ENCODE measurements at regions not wholly inside any gene's neighbourhood (a gene's known extent, or its start where the extent isn't known, plus 50 kb on each side); places are given as distances from the start of the nearest gene placed in this dataset.

DNA sequence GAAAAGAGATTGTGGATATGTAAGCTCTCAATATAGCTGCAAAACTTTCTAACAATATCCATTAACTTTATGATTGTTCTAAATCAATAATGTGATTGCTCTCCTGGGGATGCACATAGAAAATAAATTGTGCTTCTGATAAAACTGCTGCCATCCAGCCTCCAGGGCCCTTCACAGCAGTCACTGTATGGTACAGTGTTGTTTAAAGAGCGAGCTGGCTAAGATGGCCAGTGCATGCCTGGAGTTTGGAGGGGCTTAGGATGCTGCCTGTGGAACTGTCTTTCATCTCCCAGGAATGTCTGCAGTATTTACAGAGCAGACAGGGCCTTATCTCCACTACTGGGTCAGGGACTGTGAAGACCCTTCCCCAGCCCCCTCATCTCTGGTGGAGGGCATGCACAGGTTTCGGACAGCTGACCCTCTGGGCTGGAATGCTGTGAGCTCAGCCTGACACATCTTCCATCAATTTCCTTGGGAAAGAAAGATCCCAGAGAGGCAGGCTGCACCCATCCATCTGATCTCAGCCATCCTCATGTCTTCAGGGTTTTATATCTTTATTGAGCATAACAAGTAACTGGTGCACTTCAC is 137.0 kb downstream of the PLPP3 start:
- H3K36me3 Mint-ChIP-seq (ENCODE audit: low read depth), result no peaks in the 10 kb centered on the region
- H3K9me3 Mint-ChIP-seq, result no peaks in the 10 kb centered on the region
- no peaks in the 10 kb centered on the region for H3K27me3 Mint-ChIP-seq (ENCODE audit: low read depth)
- no peak for DNase-seq (ENCODE audit: low spot score)
- H3K4me3 Mint-ChIP-seq (ENCODE audit: low read depth), result no peak overlapping the region
- intact Hi-C loops (cut with micrococcal nuclease), result no loop called here
- no peak overlapping the region for H3K27ac Mint-ChIP-seq
- H3K4me1 Mint-ChIP-seq (ENCODE audit: low read depth), result no peaks in the 10 kb centered on the region

DNA sequence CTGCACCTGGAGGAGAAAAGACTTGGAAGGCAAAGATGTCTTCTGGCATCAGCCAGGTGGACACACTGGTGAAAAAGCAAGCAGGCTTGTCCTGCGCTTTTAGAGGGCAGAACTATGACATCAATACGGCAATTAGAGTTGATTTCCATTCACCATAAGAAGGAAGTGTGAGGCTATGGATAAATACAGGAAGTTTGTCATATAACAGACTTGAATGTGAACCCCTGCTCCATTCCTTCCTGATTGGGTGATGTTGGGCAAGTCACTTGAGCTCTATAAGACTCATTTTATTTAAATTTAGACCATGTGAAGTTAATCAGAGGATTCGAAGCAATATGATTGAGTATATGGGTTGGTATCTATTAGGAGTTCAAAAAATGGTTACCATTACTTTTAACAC is 137.8 kb downstream of the PLPP3 start:
- Mint-ChIP-seq H3K4me1 (ENCODE audit: low read depth) (no peaks in the 10 kb centered on the region), H3K27me3 (ENCODE audit: low read depth) (no peaks in the 10 kb centered on the region), H3K27ac (no peak overlapping the region), H3K9me3 (no peaks in the 10 kb centered on the region), H3K4me3 (ENCODE audit: low read depth) (no peak overlapping the region), H3K36me3 (ENCODE audit: low read depth) (no peaks in the 10 kb centered on the region)
- DNase-seq (ENCODE audit: low spot score), result no peak
- intact Hi-C loops (cut with micrococcal nuclease), result no loop called here

DNA sequence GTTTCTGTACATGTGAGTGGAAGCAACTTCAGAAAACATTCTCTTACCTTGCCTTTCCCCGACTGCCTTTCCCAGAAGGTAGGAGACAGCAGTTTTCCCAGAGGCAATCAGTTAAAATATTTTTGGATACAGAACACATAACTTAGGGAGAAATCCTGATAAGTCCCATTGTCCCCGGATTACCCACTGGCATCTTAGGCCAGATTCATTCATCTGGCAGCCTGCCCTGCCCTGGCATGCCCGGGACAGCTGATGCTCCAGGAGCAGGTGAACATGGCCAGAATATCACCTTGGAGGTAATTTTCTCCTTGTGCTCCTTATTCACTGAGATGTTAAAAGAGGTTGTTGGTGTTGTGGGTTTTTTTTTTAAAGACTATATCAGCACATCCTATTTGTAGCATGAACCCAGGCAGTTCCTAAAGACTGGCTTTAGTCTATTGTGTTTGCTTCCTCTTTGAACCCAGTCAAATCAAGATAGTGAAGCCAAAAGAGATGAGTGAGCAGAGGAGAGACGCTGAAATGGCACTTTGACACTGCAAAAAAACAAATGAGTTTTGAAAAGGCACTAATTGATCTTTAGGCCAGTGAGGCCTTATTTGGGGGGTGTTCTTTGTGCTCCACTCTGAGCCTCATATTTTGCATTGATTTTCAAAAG is 139.6 kb downstream of the PLPP3 start:
- no peak for DNase-seq (ENCODE audit: low spot score)
- Mint-ChIP-seq H3K4me1 (ENCODE audit: low read depth) (no peaks in the 10 kb centered on the region), H3K4me3 (ENCODE audit: low read depth) (no peak overlapping the region), H3K9me3 (no peaks in the 10 kb centered on the region), H3K27me3 (ENCODE audit: low read depth) (no peaks in the 10 kb centered on the region), H3K27ac (no peak overlapping the region), H3K36me3 (ENCODE audit: low read depth) (no peaks in the 10 kb centered on the region)
- intact Hi-C loops (cut with micrococcal nuclease), result no loop called here

DNA sequence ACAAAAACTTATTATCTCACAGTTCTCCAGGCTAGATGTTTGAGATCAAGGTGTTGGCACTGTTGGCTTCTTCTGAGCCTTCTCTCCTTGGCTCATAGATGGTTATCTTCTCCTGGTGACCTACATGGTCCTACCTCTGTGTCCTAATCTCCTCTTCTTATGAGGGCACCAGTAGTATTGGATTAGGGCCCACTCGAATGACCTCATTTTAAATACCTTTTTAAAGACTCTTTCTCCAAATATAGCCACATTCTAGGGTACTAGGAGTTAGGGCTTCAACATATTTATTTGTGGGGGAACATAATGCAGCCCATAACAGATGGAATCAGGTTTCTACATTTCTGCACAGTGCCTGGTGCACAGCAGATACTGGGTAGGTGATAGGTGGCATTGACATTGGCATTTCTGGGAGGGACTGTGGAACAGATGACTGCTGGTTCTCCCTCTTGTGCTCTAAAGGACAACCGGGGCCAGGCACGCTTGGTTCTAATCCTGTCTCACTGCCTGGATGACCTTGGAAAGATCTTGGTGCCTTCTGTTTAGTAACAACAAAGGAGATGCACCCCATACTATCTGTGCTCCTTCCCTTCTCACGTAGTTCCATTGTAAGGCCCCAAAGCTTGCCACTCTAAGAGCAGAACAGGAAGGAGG is 140.3 kb downstream of the PLPP3 start:
- no peaks in the 10 kb centered on the region for H3K27me3 Mint-ChIP-seq (ENCODE audit: low read depth)
- no peaks in the 10 kb centered on the region for H3K36me3 Mint-ChIP-seq (ENCODE audit: low read depth)
- no peak overlapping the region for H3K4me3 Mint-ChIP-seq (ENCODE audit: low read depth)
- no peaks in the 10 kb centered on the region for H3K4me1 Mint-ChIP-seq (ENCODE audit: low read depth)
- intact Hi-C loops (cut with micrococcal nuclease), result no loop called here
- DNase-seq (ENCODE audit: low spot score), result no peak
- no peaks in the 10 kb centered on the region for H3K9me3 Mint-ChIP-seq
- no peak overlapping the region for H3K27ac Mint-ChIP-seq

DNA sequence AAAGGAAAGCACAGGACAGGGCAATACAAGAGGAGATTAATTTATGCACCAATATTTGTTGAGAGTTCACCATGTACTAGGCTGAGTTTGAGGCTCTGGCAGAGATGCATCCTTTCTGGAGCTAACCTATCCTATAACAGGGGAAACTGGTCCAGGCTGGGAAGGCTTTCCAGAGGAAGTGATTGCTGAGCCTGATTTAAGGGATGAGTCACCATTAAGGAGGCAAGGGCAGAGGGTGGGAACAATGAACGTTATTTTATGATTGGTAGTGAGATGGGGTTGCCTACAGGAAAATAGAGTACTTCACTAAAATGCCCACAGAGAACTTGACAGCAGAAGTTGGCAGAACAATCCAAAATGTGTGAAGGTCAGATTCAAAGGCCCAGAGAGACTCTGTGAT is 141.4 kb downstream of the PLPP3 start:
- intact Hi-C loops (cut with micrococcal nuclease), result no loop called here
- no peaks in the 10 kb centered on the region for H3K36me3 Mint-ChIP-seq (ENCODE audit: low read depth)
- H3K9me3 Mint-ChIP-seq, result no peaks in the 10 kb centered on the region
- no peak overlapping the region for H3K4me3 Mint-ChIP-seq (ENCODE audit: low read depth)
- no peaks in the 10 kb centered on the region for H3K4me1 Mint-ChIP-seq (ENCODE audit: low read depth)
- H3K27ac Mint-ChIP-seq, result no peak overlapping the region
- H3K27me3 Mint-ChIP-seq (ENCODE audit: low read depth), result no peaks in the 10 kb centered on the region
- no peak for DNase-seq (ENCODE audit: low spot score)

DNA sequence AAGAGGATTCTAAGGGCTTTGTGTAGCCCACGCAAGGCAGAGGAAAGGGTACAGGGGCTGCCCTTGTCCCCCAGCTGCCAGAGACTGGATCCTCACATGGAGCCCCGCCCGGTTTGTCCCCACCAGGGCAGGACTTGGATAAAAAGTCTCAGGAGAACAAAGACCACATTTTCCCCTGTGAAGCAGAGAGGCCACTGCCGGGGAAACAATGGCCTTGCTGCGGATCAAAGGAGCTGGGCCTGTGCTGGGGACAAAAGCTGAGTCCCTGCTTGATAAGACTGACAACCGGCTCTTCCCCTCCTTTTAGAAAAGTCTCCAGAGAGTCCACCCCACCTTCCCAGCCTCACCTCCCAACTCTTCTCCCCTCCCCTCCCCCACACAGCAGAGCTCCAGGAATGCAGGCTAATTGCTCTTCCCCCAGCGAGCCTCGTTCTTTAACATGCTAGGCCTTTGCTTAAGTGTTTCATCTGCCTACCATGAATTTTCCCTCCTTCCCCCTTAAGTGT is 142.4 kb downstream of the PLPP3 start:
- no peak overlapping the region for H3K27ac Mint-ChIP-seq
- intact Hi-C loops (cut with micrococcal nuclease), result no loop called here
- no peak for DNase-seq (ENCODE audit: low spot score)
- no peaks in the 10 kb centered on the region for H3K9me3 Mint-ChIP-seq
- no peaks in the 10 kb centered on the region for H3K36me3 Mint-ChIP-seq (ENCODE audit: low read depth)
- H3K4me1 Mint-ChIP-seq (ENCODE audit: low read depth), result no peaks in the 10 kb centered on the region
- no peak overlapping the region for H3K4me3 Mint-ChIP-seq (ENCODE audit: low read depth)
- H3K27me3 Mint-ChIP-seq (ENCODE audit: low read depth), result no peaks in the 10 kb centered on the region

DNA sequence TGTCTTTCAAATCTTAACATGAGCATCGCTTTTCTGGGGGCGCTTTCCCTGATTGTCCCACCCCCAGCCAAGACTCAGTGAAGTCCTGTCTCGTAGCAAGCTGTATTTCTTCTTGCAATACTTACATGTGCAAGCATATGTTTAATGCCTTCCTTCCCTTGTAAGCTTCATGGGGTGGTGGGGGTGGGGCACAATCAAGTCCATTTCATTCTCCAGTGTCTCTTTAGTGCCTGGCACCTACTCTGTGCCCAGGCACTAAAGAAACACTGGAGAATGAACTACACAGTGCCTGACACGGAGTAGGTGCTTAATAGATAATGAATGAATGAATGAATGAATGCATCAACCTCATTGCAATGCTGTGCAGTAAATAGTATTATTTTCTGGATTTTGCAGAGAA is 143.1 kb downstream of the PLPP3 start:
- no peak for DNase-seq (ENCODE audit: low spot score)
- H3K27me3 Mint-ChIP-seq (ENCODE audit: low read depth), result no peaks in the 10 kb centered on the region
- H3K36me3 Mint-ChIP-seq (ENCODE audit: low read depth), result no peaks in the 10 kb centered on the region
- no peaks in the 10 kb centered on the region for H3K9me3 Mint-ChIP-seq
- H3K4me1 Mint-ChIP-seq (ENCODE audit: low read depth), result no peaks in the 10 kb centered on the region
- H3K4me3 Mint-ChIP-seq (ENCODE audit: low read depth), result no peak overlapping the region
- intact Hi-C loops (cut with micrococcal nuclease), result no loop called here
- no peak overlapping the region for H3K27ac Mint-ChIP-seq

DNA sequence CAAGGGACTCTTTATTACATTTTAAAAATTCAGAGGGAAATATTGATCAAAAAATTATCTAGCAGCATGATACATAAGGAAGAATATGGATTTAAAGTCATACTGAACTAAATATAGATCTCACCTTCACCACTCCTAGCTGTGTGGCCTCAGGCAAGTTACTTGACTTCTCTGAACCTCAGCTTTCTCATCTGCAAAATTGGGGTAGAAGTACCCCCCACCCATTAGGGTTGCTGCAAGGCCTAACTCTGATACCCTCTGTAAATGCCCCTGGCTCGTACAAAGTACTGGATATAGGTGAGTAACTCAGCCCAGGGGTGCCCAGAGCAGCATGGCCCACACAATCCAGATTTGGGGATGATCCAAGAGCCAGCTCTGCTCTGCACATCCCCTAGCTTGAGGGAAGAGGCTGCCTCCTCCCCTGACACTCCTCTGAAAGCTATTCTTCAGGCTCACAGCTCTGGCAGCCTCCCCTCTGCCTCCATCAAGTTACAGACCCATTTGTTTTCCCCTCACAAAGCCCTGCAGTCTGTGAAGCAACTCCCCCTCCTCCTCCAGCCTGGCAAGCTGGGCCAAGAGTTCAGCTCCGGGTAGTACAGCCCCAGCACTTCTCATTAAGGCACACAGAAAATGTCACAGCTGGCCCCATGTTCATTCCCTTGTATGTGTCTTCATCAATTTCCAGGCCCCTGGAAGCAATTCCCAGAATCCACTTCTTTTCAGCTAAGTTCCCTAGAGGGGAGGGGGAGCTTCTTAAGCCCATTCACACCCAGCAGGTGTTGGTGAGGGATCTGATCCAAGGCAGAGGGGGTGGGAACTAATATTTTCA is 143.7 kb downstream of the PLPP3 start:
- Mint-ChIP-seq H3K4me3 (ENCODE audit: low read depth) (no peak overlapping the region), H3K36me3 (ENCODE audit: low read depth) (no peaks in the 10 kb centered on the region), H3K9me3 (no peaks in the 10 kb centered on the region), H3K27me3 (ENCODE audit: low read depth) (no peaks in the 10 kb centered on the region), H3K4me1 (ENCODE audit: low read depth) (no peaks in the 10 kb centered on the region), H3K27ac (no peak overlapping the region)
- intact Hi-C loops (cut with micrococcal nuclease), result no loop called here
- DNase-seq (ENCODE audit: low spot score), result no peak

DNA sequence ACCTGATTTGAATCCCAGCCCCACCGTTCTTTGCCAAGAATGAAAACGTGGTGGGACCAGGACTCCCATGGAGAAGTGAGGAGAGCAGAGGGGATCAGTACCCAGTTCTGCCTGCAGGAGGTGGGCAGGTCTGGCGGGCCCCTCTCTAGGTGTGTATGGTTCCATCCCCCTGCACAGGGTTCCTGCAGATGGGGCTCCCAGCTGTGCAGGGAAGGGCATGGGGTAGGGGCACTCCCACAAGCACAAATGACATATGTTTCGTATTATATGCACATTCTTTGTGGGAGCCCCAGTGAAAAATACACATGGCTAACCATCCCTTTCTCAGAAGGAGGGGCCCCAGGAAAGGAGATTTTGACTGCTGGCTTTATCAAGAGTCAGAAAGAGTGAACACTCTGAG is 144.6 kb downstream of the PLPP3 start:
- no peak overlapping the region for H3K27ac Mint-ChIP-seq
- DNase-seq (ENCODE audit: low spot score), result no peak
- H3K9me3 Mint-ChIP-seq, result no peaks in the 10 kb centered on the region
- H3K4me1 Mint-ChIP-seq (ENCODE audit: low read depth), result no peaks in the 10 kb centered on the region
- intact Hi-C loops (cut with micrococcal nuclease), result no loop called here
- no peak overlapping the region for H3K4me3 Mint-ChIP-seq (ENCODE audit: low read depth)
- H3K27me3 Mint-ChIP-seq (ENCODE audit: low read depth), result no peaks in the 10 kb centered on the region
- H3K36me3 Mint-ChIP-seq (ENCODE audit: low read depth), result no peaks in the 10 kb centered on the region

DNA sequence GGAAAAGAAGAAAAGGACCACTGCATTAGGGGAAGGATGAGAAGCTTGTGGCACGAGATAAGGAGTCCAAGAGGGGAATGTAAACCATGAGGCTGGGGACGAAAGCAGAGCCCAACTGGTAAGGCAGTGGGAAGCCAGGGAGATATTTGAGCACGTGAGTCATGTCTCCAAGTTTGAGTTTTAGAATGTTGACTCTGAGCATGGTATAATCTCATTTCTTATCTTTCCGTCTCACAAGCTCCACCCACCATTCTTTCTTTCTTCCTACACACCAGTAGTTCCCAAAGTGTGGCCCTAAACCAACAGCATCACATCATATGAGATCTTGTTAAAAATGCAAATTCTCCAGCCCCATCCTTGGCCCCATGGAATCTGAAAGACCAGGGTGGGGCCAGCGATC is 145.3 kb downstream of the PLPP3 start:
- intact Hi-C loops (cut with micrococcal nuclease), result no loop called here
- Mint-ChIP-seq H3K4me1 (ENCODE audit: low read depth) (no peaks in the 10 kb centered on the region), H3K27me3 (ENCODE audit: low read depth) (no peaks in the 10 kb centered on the region), H3K4me3 (ENCODE audit: low read depth) (no peak overlapping the region), H3K9me3 (no peaks in the 10 kb centered on the region), H3K27ac (no peak overlapping the region), H3K36me3 (ENCODE audit: low read depth) (no peaks in the 10 kb centered on the region)
- DNase-seq (ENCODE audit: low spot score), result no peak

DNA sequence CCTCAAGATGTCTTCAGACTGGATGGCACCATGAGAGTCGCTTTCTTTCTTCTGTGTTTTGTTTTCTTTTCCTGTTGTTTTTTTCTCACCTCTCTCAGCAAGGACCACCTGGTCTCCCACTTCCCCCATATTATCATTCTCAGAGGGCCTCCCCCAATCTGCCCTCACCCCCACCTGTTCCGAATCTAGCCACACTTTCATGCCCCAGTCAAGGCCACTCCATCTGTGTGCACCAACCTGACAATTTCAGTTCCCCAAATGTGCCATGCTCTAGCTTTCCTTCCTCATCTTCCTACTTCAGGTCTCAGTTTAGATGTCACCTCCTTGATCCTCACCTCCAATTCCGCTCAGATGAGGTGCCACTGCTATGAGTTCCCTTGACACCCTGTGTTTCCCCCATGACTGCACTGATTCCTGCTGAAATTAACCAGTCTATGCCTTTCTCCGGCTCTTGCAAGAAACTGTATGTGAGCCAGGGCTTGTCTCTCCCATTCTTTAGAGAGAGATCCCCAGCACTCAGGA is 146.2 kb downstream of the PLPP3 start:
- no peak for DNase-seq (ENCODE audit: low spot score)
- Mint-ChIP-seq H3K4me3 (ENCODE audit: low read depth) (no peak overlapping the region), H3K36me3 (ENCODE audit: low read depth) (no peaks in the 10 kb centered on the region), H3K4me1 (ENCODE audit: low read depth) (no peaks in the 10 kb centered on the region), H3K9me3 (no peaks in the 10 kb centered on the region), H3K27me3 (ENCODE audit: low read depth) (no peaks in the 10 kb centered on the region), H3K27ac (no peak overlapping the region)
- intact Hi-C loops (cut with micrococcal nuclease), result no loop called here

DNA sequence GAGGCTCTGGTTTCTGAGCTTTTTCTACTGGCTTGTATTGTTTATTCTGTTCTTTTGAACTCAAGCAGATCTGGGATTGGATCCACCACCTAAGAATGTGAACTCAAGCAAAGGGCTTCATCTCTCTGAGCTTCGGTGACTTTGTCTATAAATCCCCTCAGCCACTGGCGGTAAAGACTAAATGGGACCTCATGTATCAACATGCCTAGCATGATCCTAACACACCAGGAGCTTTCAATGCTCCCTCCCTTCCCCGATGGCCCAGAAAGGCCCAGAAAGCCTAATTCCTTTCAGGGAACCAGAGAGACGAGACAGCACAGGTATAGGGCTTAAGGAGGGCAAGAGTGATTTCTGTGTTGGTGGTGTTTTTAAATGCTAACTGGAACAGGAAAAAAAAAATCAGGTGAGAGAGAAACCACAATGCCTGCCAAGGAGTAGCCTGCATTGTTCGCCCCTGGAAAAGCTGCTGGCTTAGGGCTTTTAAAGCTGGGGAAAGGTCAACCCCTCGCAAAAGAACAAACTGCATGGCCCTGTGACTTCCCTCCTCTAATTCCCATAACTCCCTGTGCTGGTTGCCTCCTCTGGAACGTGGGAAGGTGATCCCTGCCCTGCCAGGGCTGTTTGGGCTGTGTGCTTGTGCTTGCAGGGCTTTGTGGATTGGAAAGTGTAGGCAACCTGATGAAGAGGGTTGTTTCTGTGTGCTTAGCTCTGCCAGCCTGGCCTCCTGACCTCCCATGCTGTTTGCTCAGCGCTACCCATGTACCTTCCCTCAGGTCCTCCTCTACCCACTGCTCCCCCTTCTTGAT is 147.0 kb downstream of the PLPP3 start:
- no peak overlapping the region for H3K27ac Mint-ChIP-seq
- intact Hi-C loops (cut with micrococcal nuclease), result no loop called here
- no peaks in the 10 kb centered on the region for H3K4me1 Mint-ChIP-seq (ENCODE audit: low read depth)
- no peak for DNase-seq (ENCODE audit: low spot score)
- H3K4me3 Mint-ChIP-seq (ENCODE audit: low read depth), result no peak overlapping the region
- H3K27me3 Mint-ChIP-seq (ENCODE audit: low read depth), result no peaks in the 10 kb centered on the region
- H3K9me3 Mint-ChIP-seq, result no peaks in the 10 kb centered on the region
- H3K36me3 Mint-ChIP-seq (ENCODE audit: low read depth), result no peaks in the 10 kb centered on the region
